Mucosa of stomach (tissue), 1 donor: ENCODE measurements at regions not wholly inside any gene's neighbourhood (a gene's known extent, or its start where the extent isn't known, plus 50 kb on each side); places are given as distances from the start of the nearest gene placed in this dataset.

Experiments
- H3K27me3 ChIP-seq: one replicate; pipeline ENCODE4 v1.7.0; 2013; ENCODE audit warnings: mild to moderate bottlenecking, low read length; ENCODE audit not compliant: control insufficient read depth, insufficient read depth
- H3K36me3 ChIP-seq: one replicate; pipeline ENCODE4 v1.7.0; 2013; ENCODE audit warnings: low read length; ENCODE audit not compliant: control insufficient read depth, insufficient read depth
- H3K4me1 ChIP-seq: one replicate; pipeline ENCODE4 v1.7.0; 2013; ENCODE audit warnings: mild to moderate bottlenecking, low read length; ENCODE audit not compliant: control insufficient read depth, insufficient read depth
- H3K4me3 ChIP-seq: one replicate; pipeline ENCODE4 v1.7.0; 2013; ENCODE audit warnings: low read length
- H3K9ac ChIP-seq: one replicate; pipeline ENCODE4 v1.7.0; 2013; ENCODE audit warnings: mild to moderate bottlenecking, low read length, moderate library complexity
- H3K9me3 ChIP-seq: one replicate; pipeline ENCODE4 v1.7.0; 2013; ENCODE audit warnings: mild to moderate bottlenecking, low read length, moderate library complexity; ENCODE audit not compliant: control insufficient read depth
- donor health status: Pancreatic carcinoma.

DNA sequence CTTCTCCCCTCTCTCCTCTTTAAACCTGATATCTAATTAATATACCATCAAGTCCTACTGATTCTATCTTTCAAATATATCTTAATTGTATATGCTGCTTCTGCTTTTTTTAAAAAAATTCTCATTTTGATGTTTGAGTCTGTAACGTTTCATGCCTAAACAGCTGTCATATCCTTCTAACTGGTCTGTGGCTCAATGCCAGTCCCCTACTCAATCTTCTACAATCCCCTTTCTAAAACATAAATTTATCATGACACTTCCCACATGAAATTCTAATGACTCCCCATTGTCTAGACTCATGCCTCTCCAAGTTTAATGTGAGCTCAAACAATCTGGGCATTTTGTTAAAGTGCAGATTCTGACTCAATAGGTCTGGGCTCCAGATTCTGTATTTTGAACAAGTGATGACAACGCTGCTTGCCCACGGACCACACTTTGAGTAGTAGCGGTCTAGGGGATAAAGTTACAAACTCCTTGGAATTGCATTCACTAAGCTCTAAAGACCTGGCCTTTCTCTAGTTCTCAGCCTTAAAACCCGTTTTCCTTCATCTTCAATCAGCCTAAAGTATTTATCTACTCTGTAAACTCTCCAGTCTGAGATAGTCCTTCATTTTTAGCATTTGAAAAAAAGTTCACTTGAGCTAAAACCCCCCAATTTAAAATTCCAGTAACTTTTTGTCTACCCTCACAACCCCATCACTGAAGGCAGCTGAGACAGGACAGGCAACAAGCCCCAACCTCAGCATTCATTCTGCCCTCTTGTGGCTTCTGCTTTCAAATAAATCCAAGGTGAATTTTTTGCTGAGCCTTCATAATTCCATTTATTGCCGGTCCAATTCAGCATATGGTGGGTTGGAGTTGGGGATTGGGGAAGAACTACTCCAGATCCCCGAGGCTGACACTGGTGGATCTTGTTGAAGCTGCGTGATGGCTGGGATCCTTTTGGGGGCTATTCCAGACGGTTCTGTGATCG is 88.1 kb upstream of the THRB start:
- Histone ChIP-seq H3K9ac (no peak overlapping the region), H3K4me1 (no peaks in the 10 kb centered on the region), H3K4me3 (no peak overlapping the region), H3K27me3 (no peaks in the 10 kb centered on the region), H3K9me3 (no peaks in the 10 kb centered on the region), H3K36me3 (no peaks in the 10 kb centered on the region)

DNA sequence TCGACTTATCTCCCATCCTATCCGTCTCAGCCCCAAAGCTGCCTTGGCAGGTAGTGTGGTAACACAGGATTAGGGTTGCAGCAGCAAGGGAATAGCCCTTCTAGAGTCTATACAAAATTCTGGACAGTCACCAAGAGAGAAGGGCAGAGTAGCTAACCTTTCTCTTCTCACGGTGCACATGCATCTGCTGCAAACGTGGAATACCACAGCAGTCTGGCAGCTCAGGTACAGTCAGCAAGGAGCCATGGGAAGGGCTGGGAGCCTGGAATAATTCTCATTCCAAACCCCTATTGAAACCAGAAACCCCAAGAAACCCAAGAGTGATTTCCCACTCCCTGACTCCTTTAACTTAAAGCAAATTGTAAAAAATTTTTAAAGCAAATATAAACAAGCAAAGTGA is 92.3 kb upstream of the THRB start:
- Histone ChIP-seq H3K9me3 (no peaks in the 10 kb centered on the region), H3K9ac (no peak overlapping the region)

DNA sequence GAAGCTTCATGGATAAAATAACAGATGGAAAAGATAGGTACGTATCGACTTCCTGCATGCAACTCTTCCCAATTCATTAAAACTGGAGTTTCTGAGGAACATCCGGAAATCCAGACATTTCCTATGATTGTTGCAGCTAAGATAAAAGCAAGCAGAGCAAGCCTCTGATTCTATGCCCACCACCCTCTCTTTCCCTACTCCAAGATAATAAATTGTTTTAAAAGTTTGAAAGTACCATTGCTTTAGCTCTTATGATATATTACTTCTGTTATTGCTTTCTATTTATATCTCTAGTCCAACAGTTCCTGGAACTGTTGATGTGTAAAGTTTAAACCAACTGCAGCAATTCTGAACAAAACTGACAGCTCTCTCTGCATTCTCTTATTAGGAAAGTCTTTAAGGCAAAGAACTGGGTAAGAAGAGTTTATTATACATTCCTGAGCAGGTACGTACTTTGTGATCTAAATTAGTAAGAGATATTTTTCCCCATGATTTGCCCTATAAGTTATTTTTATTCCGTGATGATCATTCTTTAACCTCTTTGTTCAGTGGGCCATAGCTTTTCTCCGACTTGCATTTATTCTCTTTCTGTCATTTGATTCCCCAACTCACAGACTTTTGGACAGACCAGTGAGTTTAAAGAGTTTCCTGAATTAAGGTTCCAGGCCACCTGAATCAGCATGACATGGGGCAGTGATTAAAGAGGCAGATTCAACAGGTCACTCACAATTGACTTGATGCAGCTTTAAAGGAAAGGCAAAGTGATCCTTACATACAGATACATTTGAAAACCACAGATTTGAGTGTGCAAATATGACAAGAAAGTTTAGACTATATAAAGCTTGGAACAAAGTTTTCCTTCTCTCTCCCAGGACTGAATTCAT is 94.2 kb upstream of the THRB start:
- H3K27me3 ChIP-seq: no peaks in the 10 kb centered on the region
- no peak overlapping the region for H3K9ac ChIP-seq
- H3K36me3 ChIP-seq: no peaks in the 10 kb centered on the region
- H3K4me1 ChIP-seq: peaks cover 10% of the 10 kb centered on the region
- H3K4me3 ChIP-seq: no peak overlapping the region
- H3K9me3 ChIP-seq: no peaks in the 10 kb centered on the region

More for the DNA sequence above, 92.3 kb upstream of the THRB start:
- no peaks in the 10 kb centered on the region for H3K27me3 ChIP-seq
- no peaks in the 10 kb centered on the region for H3K36me3 ChIP-seq
- H3K4me1 ChIP-seq: peaks cover 9% of the 10 kb centered on the region
- H3K4me3 ChIP-seq: no peak overlapping the region

- Histone ChIP-seq H3K4me1 (peaks cover 10% of the 10 kb centered on the region), H3K9ac (no peak overlapping the region), H3K9me3 (no peaks in the 10 kb centered on the region), H3K4me3 (no peak overlapping the region), H3K36me3 (no peaks in the 10 kb centered on the region), H3K27me3 (no peaks in the 10 kb centered on the region)
These were observed 94.8 kb upstream of the THRB start for GRCh38 chr3:24589513-24589851.

- Histone ChIP-seq H3K27me3 (no peaks in the 10 kb centered on the region), H3K36me3 (no peaks in the 10 kb centered on the region), H3K4me1 (peaks cover 10% of the 10 kb centered on the region), H3K9me3 (no peaks in the 10 kb centered on the region), H3K9ac (no peak overlapping the region), H3K4me3 (no peak overlapping the region)
These were observed 95.6 kb upstream of the THRB start for GRCh38 chr3:24589931-24590880.

DNA sequence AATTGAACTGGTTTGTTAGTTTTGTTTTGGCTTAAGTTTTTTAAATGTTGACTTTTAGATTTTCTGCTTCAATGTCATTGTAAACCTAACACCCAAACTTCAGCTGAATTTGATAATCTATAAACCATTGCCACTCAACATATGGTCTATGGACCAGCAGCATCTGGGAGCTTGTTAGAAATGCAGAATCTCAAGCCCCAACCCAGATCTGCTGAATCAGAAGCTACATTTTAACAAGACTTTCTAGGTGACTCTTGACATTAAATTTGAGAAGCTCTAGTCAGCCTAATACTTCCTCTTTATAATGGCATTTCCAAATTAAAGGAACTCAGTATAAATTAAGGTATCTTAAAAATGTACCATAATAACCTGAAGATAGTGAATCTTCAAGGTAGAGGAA is 96.5 kb upstream of the THRB start:
- peaks cover 16% of the 10 kb centered on the region for H3K4me1 ChIP-seq
- H3K36me3 ChIP-seq: no peaks in the 10 kb centered on the region
- no peak overlapping the region for H3K9ac ChIP-seq
- H3K27me3 ChIP-seq: no peaks in the 10 kb centered on the region
- H3K4me3 ChIP-seq: no peak overlapping the region
- no peaks in the 10 kb centered on the region for H3K9me3 ChIP-seq

GRCh38 chr3:24591661-24592555 is 97.3 kb upstream of the THRB start:
- peaks cover 16% of the 10 kb centered on the region for H3K4me1 ChIP-seq

DNA sequence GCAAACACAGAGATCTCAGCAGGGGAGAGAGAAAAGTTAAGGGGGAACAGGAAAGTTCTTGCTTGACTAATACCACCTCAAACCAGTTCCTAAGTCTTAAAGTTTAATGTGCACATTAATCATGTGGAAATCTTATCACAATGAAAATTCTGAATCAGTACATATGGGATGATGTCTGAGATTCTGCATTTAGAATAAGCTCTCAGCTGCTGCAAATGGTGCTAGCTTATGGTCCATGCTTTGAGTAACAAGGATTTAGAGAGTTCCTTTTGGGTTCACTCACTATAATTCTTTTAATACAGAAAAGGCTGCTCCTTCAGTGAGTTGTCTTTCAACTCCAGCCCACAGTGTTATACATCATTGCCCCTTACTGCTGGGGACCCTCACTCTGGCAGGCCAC is 99.5 kb upstream of the THRB start:
- H3K36me3 ChIP-seq: no peaks in the 10 kb centered on the region
- H3K27me3 ChIP-seq: no peaks in the 10 kb centered on the region
- no peak overlapping the region for H3K4me3 ChIP-seq
- H3K9me3 ChIP-seq: no peaks in the 10 kb centered on the region
- H3K9ac ChIP-seq: no peak overlapping the region
- H3K4me1 ChIP-seq: peaks cover 16% of the 10 kb centered on the region

More at GRCh38 chr3:24591661-24592555, 97.3 kb upstream of the THRB start:
- H3K9ac ChIP-seq: no peak overlapping the region
- H3K9me3 ChIP-seq: no peaks in the 10 kb centered on the region
- H3K4me3 ChIP-seq: no peak overlapping the region
- H3K27me3 ChIP-seq: no peaks in the 10 kb centered on the region
- H3K36me3 ChIP-seq: no peaks in the 10 kb centered on the region

- H3K4me3 ChIP-seq: no peak overlapping the region
- no peaks in the 10 kb centered on the region for H3K36me3 ChIP-seq
- H3K27me3 ChIP-seq: no peaks in the 10 kb centered on the region
- peaks cover 16% of the 10 kb centered on the region for H3K4me1 ChIP-seq
- H3K9ac ChIP-seq: no peak overlapping the region
- no peaks in the 10 kb centered on the region for H3K9me3 ChIP-seq
These were observed 101.1 kb upstream of the THRB start for GRCh38 chr3:24595796-24596195.

GRCh38 chr3:24596626-24597025 is 102.0 kb upstream of the THRB start:
- no peak overlapping the region for H3K9ac ChIP-seq
- no peaks in the 10 kb centered on the region for H3K27me3 ChIP-seq
- H3K9me3 ChIP-seq: no peaks in the 10 kb centered on the region
- H3K4me1 ChIP-seq: peaks cover 10% of the 10 kb centered on the region
- no peak overlapping the region for H3K4me3 ChIP-seq
- no peaks in the 10 kb centered on the region for H3K36me3 ChIP-seq
